IPS-18c (cell line): ENCODE measurements at regions not wholly inside any gene's neighbourhood (a gene's known extent, or its start where the extent isn't known, plus 50 kb on each side); places are given as distances from the start of the nearest gene placed in this dataset.

Experiments
- H3K4me3 ChIP-seq: 2 replicates; pipeline ENCODE4 v1.7.0; 2013; ENCODE audit warnings: low read depth, mild to moderate bottlenecking, low read length, moderate library complexity; ENCODE audit not compliant: insufficient read depth
- H3K9me3 ChIP-seq: one replicate; pipeline ENCODE4 v1.6.1; 2013; ENCODE audit warnings: mild to moderate bottlenecking, low read length, moderate library complexity; ENCODE audit not compliant: control insufficient read depth, insufficient read depth

DNA sequence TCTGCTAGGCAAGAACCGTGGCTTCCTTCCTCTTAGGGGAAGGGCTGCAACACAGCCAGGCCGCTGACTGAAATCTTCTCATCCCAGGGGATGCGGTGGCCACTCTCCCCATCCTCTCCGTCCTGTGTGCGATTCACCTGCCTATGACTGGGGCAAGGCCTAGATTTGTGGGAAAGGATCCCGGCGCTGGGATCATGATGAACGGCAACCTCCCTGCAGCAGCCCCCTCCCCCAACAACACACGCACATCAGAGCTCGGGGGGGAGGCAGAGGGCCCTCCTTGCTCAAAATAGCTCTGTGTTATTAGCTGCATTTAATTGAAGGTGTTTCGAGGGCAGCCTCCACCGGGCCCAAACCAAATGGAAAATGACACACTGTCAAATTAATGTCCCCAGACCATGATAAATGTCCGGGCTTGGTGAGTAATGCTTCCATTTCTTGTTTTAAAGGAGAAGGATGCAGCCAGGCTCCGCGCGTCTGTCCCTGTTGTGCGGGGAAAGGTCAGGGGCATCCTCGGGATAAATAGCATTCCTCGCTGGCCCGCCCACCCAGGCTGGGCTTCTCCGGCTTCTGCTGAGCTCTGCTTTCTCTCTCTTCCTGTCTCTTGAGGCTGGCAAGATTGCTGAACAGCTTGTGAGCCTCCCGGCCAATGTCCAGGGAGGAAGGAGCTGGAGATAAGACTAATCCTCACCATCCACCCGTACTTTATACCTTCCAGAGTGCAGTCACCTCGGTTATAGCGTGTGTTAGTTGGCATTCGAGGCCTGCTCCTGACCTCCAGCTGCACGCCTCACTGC lies 56.4 kb upstream of the TLE3 start:
- Histone ChIP-seq H3K9me3 (no peaks in the 10 kb centered on the region), H3K4me3 (no peak overlapping the region; the same call in 1 of the 2 replicates)

- Histone ChIP-seq H3K4me3 (no peak overlapping the region), H3K9me3 (no peaks in the 10 kb centered on the region)
Measured at GRCh38 chr15:70152070-70152480, 54.4 kb upstream of the TLE3 start.

DNA sequence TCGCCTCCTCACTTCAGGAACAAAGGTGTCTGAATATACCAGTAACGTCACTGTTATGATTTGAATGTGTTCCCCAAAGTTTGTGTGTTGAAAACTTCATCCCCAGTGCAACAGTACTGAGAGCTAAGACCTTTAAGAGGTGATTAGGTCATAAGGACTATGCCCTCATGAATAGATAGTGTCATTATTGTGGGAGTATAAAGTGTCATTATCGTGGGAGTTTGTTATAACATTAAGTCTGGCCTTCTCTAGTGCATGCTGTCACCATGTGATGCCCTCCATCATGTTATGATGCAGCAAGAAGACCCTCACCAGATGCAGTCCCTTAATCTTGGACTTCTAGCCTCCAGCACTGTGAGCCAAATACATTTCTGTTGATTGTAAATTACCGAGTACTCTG lies 53.7 kb upstream of the TLE3 start:
- H3K4me3 ChIP-seq = no peak overlapping the region
- H3K9me3 ChIP-seq = no peaks in the 10 kb centered on the region

- Histone ChIP-seq H3K9me3 (no peaks in the 10 kb centered on the region), H3K4me3 (no peak overlapping the region)
Measured at GRCh38 chr15:70151003-70151402, 53.3 kb upstream of the TLE3 start.

- no peaks in the 10 kb centered on the region for H3K9me3 ChIP-seq
Measured at GRCh38 chr15:70150405-70150747, 52.7 kb upstream of the TLE3 start.

DNA sequence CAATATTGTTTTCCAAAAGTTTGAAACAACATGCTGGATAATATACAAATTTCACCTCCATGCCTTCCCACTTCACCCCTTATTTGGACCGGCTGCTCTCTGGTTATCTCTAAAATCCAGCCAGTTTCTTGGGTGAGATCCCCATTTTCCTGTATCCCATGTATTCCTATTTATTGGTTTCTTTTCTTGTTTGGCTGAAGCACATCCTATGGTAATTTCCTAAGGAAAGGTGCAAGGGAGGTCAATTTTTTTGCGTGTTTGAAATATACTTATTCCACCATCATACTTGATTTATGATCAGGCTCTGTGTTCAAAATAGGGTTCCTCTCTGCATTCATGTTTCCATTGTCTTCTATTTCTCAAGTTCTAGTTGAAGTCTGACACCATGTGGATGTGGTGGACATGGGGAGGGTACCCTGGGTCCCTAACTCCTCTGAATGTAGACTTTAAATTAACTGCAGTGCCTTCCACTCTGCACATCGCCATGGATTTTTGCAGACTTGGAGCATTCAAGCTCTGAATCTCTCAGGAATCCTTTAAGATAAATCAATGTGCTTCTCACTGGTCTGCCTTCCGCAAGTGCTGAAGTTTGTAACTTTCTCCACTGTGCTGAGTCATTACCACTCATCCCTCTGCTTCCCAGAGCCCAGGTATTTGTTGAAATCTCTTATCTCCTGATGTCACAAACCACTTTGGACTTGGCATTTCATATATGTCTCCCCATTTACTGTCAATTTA lies 52.1 kb upstream of the TLE3 start:
- Histone ChIP-seq H3K9me3 (no peaks in the 10 kb centered on the region), H3K4me3 (no peak overlapping the region)

More at GRCh38 chr15:70150405-70150747, 52.7 kb upstream of the TLE3 start:
- H3K4me3 ChIP-seq = no peak overlapping the region

DNA sequence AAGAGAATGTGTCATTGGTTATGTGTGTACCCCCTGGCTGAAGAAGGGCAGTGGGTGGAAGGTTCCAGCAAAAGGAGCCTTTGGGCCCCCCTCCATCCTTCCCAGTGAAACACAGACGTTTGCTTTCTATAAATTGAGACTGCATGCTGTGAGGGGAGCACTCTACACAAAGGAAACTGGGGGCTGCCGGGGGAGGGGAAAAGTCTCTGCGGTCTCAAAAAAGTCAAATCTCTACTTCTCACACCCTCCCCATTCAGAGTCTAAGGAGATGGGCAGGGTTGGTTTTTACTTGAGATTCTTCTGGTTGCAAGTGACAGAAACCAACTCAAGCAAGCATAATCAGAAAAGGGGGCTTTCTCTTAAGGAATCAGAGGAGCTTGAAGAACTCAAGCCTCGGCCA lies 50.1 kb upstream of the TLE3 start:
- Histone ChIP-seq H3K4me3 (no peak overlapping the region), H3K9me3 (no peaks in the 10 kb centered on the region)
